ENCODE measurements at regions not wholly inside any gene's neighbourhood (a gene's known extent, or its start where the extent isn't known, plus 50 kb on each side); places are given as distances from the start of the nearest gene placed in this dataset.

- ATAC-seq (replicated peaks): no peak
- Mint-ChIP-seq H3K27me3 (no peaks in the 10 kb centered on the region), H3K36me3 (ENCODE audit: low read depth) (no peaks in the 10 kb centered on the region), H3K4me1 (no peaks in the 10 kb centered on the region), H3K27ac (peak overlapping the region; percentile 11), H3K4me3 (no peak overlapping the region), H3K9me3 (no peaks in the 10 kb centered on the region)
Measured at GRCh38 chr1:40914927-40915569, 52.9 kb upstream of the CITED4 start.

- Mint-ChIP-seq H3K36me3 (ENCODE audit: low read depth) (no peaks in the 10 kb centered on the region), H3K4me1 (no peaks in the 10 kb centered on the region), H3K27me3 (no peaks in the 10 kb centered on the region), H3K4me3 (no peak overlapping the region), H3K27ac (peak overlapping the region; percentile 11), H3K9me3 (no peaks in the 10 kb centered on the region)
- no peak for ATAC-seq (replicated peaks)
Measured at GRCh38 chr1:40915581-40915980, 53.4 kb upstream of the CITED4 start.

- Mint-ChIP-seq H3K27me3 (no peaks in the 10 kb centered on the region), H3K9me3 (no peaks in the 10 kb centered on the region), H3K36me3 (ENCODE audit: low read depth) (no peaks in the 10 kb centered on the region), H3K4me1 (no peaks in the 10 kb centered on the region), H3K4me3 (no peak overlapping the region), H3K27ac (no peak overlapping the region)
- ATAC-seq (replicated peaks): no peak
Measured at GRCh38 chr1:40917995-40918711, 56.0 kb upstream of the CITED4 start.

- no peak overlapping the region for H3K27ac Mint-ChIP-seq
- H3K36me3 Mint-ChIP-seq (ENCODE audit: low read depth): no peaks in the 10 kb centered on the region
- no peak for ATAC-seq (replicated peaks)
- no peaks in the 10 kb centered on the region for H3K9me3 Mint-ChIP-seq
- no peak overlapping the region for H3K4me3 Mint-ChIP-seq
- H3K27me3 Mint-ChIP-seq: no peaks in the 10 kb centered on the region
- H3K4me1 Mint-ChIP-seq: no peaks in the 10 kb centered on the region
Measured at GRCh38 chr1:40919475-40920011, 57.4 kb upstream of the CITED4 start.

- ATAC-seq (replicated peaks): no peak
- Mint-ChIP-seq H3K36me3 (ENCODE audit: low read depth) (no peaks in the 10 kb centered on the region), H3K9me3 (no peaks in the 10 kb centered on the region), H3K27ac (no peak overlapping the region), H3K27me3 (no peaks in the 10 kb centered on the region), H3K4me3 (no peak overlapping the region), H3K4me1 (no peaks in the 10 kb centered on the region)
Measured at GRCh38 chr1:40921522-40921921, 58.0 kb upstream of the CTPS1 start.

GRCh38 chr1:40921981-40922677 lies 57.4 kb upstream of the CTPS1 start:
- H3K9me3 Mint-ChIP-seq: no peaks in the 10 kb centered on the region
- H3K27ac Mint-ChIP-seq: no peak overlapping the region
- no peak for ATAC-seq (replicated peaks)
- no peaks in the 10 kb centered on the region for H3K4me1 Mint-ChIP-seq
- H3K27me3 Mint-ChIP-seq: no peaks in the 10 kb centered on the region
- H3K4me3 Mint-ChIP-seq: no peak overlapping the region
- H3K36me3 Mint-ChIP-seq (ENCODE audit: low read depth): no peaks in the 10 kb centered on the region

- Mint-ChIP-seq H3K4me1 (no peaks in the 10 kb centered on the region), H3K27me3 (no peaks in the 10 kb centered on the region), H3K27ac (no peak overlapping the region), H3K36me3 (ENCODE audit: low read depth) (no peaks in the 10 kb centered on the region), H3K9me3 (no peaks in the 10 kb centered on the region), H3K4me3 (no peak overlapping the region)
- ATAC-seq (replicated peaks): no peak
Measured at GRCh38 chr1:40922969-40923368, 56.5 kb upstream of the CTPS1 start.

GRCh38 chr1:40923511-40924020 lies 55.9 kb upstream of the CTPS1 start:
- H3K36me3 Mint-ChIP-seq (ENCODE audit: low read depth): no peaks in the 10 kb centered on the region
- no peak overlapping the region for H3K27ac Mint-ChIP-seq
- no peaks in the 10 kb centered on the region for H3K9me3 Mint-ChIP-seq
- H3K27me3 Mint-ChIP-seq: no peaks in the 10 kb centered on the region
- ATAC-seq (replicated peaks): no peak
- H3K4me1 Mint-ChIP-seq: no peaks in the 10 kb centered on the region
- H3K4me3 Mint-ChIP-seq: no peak overlapping the region

- no peak for ATAC-seq (replicated peaks)
- no peaks in the 10 kb centered on the region for H3K4me1 Mint-ChIP-seq
- H3K27me3 Mint-ChIP-seq: no peaks in the 10 kb centered on the region
- H3K9me3 Mint-ChIP-seq: no peaks in the 10 kb centered on the region
- H3K4me3 Mint-ChIP-seq: no peak overlapping the region
- no peaks in the 10 kb centered on the region for H3K36me3 Mint-ChIP-seq (ENCODE audit: low read depth)
- H3K27ac Mint-ChIP-seq: no peak overlapping the region
Measured at GRCh38 chr1:40924767-40925166, 54.7 kb upstream of the CTPS1 start.

- Mint-ChIP-seq H3K9me3 (no peaks in the 10 kb centered on the region), H3K27me3 (no peaks in the 10 kb centered on the region), H3K4me1 (no peaks in the 10 kb centered on the region), H3K4me3 (no peak overlapping the region), H3K27ac (no peak overlapping the region), H3K36me3 (ENCODE audit: low read depth) (no peaks in the 10 kb centered on the region)
- ATAC-seq (replicated peaks): no peak
Measured at GRCh38 chr1:40925834-40926410, 53.6 kb upstream of the CTPS1 start.

- H3K9me3 Mint-ChIP-seq: no peaks in the 10 kb centered on the region
- no peaks in the 10 kb centered on the region for H3K36me3 Mint-ChIP-seq (ENCODE audit: low read depth)
Measured at GRCh38 chr1:40926441-40926840, 53.1 kb upstream of the CTPS1 start.

GRCh38 chr1:40927781-40928180 lies 51.7 kb upstream of the CTPS1 start:
- Mint-ChIP-seq H3K4me1 (no peaks in the 10 kb centered on the region), H3K27ac (no peak overlapping the region)

More at GRCh38 chr1:40926441-40926840, 53.1 kb upstream of the CTPS1 start:
- Mint-ChIP-seq H3K4me1 (no peaks in the 10 kb centered on the region), H3K27me3 (no peaks in the 10 kb centered on the region), H3K27ac (no peak overlapping the region), H3K4me3 (no peak overlapping the region)
- no peak for ATAC-seq (replicated peaks)

GRCh38 chr1:40928699-40929098 lies 50.8 kb upstream of the CTPS1 start:
- no peaks in the 10 kb centered on the region for H3K9me3 Mint-ChIP-seq
- no peak for ATAC-seq (replicated peaks)
- H3K27ac Mint-ChIP-seq: no peak overlapping the region
- H3K4me1 Mint-ChIP-seq: no peaks in the 10 kb centered on the region
- no peaks in the 10 kb centered on the region for H3K36me3 Mint-ChIP-seq (ENCODE audit: low read depth)
- H3K27me3 Mint-ChIP-seq: no peaks in the 10 kb centered on the region
- H3K4me3 Mint-ChIP-seq: no peak overlapping the region

More at GRCh38 chr1:40927781-40928180, 51.7 kb upstream of the CTPS1 start:
- Mint-ChIP-seq H3K9me3 (no peaks in the 10 kb centered on the region), H3K27me3 (no peaks in the 10 kb centered on the region), H3K4me3 (no peak overlapping the region), H3K36me3 (ENCODE audit: low read depth) (no peaks in the 10 kb centered on the region)
- ATAC-seq (replicated peaks): no peak

- no peaks in the 10 kb centered on the region for H3K27me3 Mint-ChIP-seq
- H3K27ac Mint-ChIP-seq: no peak overlapping the region
- no peak for ATAC-seq (replicated peaks)
- no peaks in the 10 kb centered on the region for H3K36me3 Mint-ChIP-seq (ENCODE audit: low read depth)
- no peak overlapping the region for H3K4me3 Mint-ChIP-seq
- no peaks in the 10 kb centered on the region for H3K9me3 Mint-ChIP-seq
- no peaks in the 10 kb centered on the region for H3K4me1 Mint-ChIP-seq
Measured at GRCh38 chr1:40929155-40929554, 50.3 kb upstream of the CTPS1 start.
